ENCODE measurements at regions not wholly inside any gene's neighbourhood (a gene's known extent, or its start where the extent isn't known, plus 50 kb on each side); places are given as distances from the start of the nearest gene placed in this dataset.
A peak's percentile ranks its signal among the peaks of the same experiment; 100 is the strongest.

GRCh38 chr16:59188029-59188428 is 453.9 kb upstream of the GOT2 start:
- no peak overlapping the region for H3K4me2 ChIP-seq (ENCODE audit: low read length)
- no peak overlapping the region for H2AFZ ChIP-seq (ENCODE audit: low read depth, low read length)
- H3K79me2 ChIP-seq (replicated peaks; ENCODE audit: insufficient read depth, low read length) = no peaks in the 10 kb centered on the region
- H3K9me3 ChIP-seq (ENCODE audit: low read length) = no peaks in the 10 kb centered on the region
- TF ChIP-seq CTCF (IDR thresholded peaks at IDR 0.05; ENCODE audit: poor library complexity, severe bottlenecking) (no peak), SMC3 (conservative IDR thresholded peaks at IDR 0.05; ENCODE audit: poor library complexity) (no peak), EZH2 (IDR thresholded peaks at IDR 0.05; ENCODE audit: borderline replicate concordance, insufficient read depth, low read length, poor library complexity, severe bottlenecking) (no peak), REST (IDR thresholded peaks at IDR 0.05; ENCODE audit: borderline replicate concordance) (no peak), POLR2AphosphoS5 (IDR thresholded peaks at IDR 0.05) (no peak), TAF1 (IDR thresholded peaks at IDR 0.05; ENCODE audit: low read depth) (no peak), RAD21 (conservative IDR thresholded peaks at IDR 0.05) (no peak), EP300 (conservative IDR thresholded peaks at IDR 0.05; ENCODE audit: poor library complexity, severe bottlenecking) (no peak), MXI1 (conservative IDR thresholded peaks at IDR 0.05; ENCODE audit: poor library complexity, severe bottlenecking) (no peak)
- H3K9me2 ChIP-seq (ENCODE audit: insufficient read depth, low read length) = no peaks in the 10 kb centered on the region
- H3F3A ChIP-seq (ENCODE audit: insufficient read depth, low read length, poor library complexity, severe bottlenecking) = no peaks in the 10 kb centered on the region
- H4K20me1 ChIP-seq (ENCODE audit: insufficient read depth) = no peaks in the 10 kb centered on the region
- no peaks in the 10 kb centered on the region for H3K27me3 ChIP-seq (ENCODE audit: insufficient read depth, low read depth, low read length)
- H3K9ac ChIP-seq (ENCODE audit: low read length) = no peak overlapping the region
- H3K27ac ChIP-seq (ENCODE audit: low read length) = peak overlapping the region; percentile 4
- H3K4me3 ChIP-seq (ENCODE audit: low read length) = no peak overlapping the region
- H3K36me3 ChIP-seq (ENCODE audit: insufficient read depth, low read length) = no peaks in the 10 kb centered on the region

DNA sequence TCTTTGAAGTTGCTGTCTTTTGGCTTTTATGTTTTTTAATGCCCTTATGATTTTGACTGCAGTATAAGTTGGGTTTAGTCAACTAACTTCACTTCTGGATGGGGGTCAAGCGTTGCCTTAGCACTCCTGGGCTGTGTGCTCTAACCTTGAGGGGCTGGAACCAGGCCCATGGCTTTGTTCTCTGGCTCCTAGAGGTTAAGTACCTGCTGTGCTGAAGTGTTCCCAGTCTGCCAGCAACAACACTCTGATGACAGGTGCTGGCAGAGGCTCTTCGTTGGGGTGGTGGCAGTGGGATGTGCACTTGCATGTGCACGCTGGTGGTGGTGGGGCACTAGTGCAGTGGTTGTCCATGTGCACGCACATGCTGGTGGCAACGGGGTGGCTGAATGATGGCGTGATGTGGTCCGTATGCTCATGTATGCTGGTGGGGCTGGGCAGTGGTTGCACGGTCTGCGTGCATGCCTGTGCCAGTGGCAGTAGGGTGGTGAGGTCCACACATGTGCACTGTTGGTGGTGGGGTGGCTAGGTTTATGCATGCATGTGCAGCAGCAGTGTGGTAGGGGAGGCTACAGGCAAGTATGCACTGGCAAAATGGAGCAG is 447.8 kb upstream of the GOT2 start:
- no peaks in the 10 kb centered on the region for H3K79me2 ChIP-seq (replicated peaks; ENCODE audit: insufficient read depth, low read length)
- H3K36me3 ChIP-seq (ENCODE audit: insufficient read depth, low read length) = no peaks in the 10 kb centered on the region
- H4K20me1 ChIP-seq (ENCODE audit: insufficient read depth) = no peaks in the 10 kb centered on the region
- no peak overlapping the region for H3K4me3 ChIP-seq (ENCODE audit: low read length)
- TF ChIP-seq CTCF (IDR thresholded peaks at IDR 0.05; ENCODE audit: poor library complexity, severe bottlenecking) = no peak
- no peak for TF ChIP-seq SMC3 (conservative IDR thresholded peaks at IDR 0.05; ENCODE audit: poor library complexity)
- no peak for TF ChIP-seq TAF1 (IDR thresholded peaks at IDR 0.05; ENCODE audit: low read depth)
- TF ChIP-seq RAD21 (conservative IDR thresholded peaks at IDR 0.05) = no peak
- TF ChIP-seq EZH2 (IDR thresholded peaks at IDR 0.05; ENCODE audit: borderline replicate concordance, insufficient read depth, low read length, poor library complexity, severe bottlenecking) = no peak
- no peak for TF ChIP-seq REST (IDR thresholded peaks at IDR 0.05; ENCODE audit: borderline replicate concordance)
- TF ChIP-seq EP300 (conservative IDR thresholded peaks at IDR 0.05; ENCODE audit: poor library complexity, severe bottlenecking) = no peak
- no peak overlapping the region for H3K9ac ChIP-seq (ENCODE audit: low read length)
- H3K9me2 ChIP-seq (ENCODE audit: insufficient read depth, low read length) = no peaks in the 10 kb centered on the region
- H3K9me3 ChIP-seq (ENCODE audit: low read length) = no peaks in the 10 kb centered on the region
- H2AFZ ChIP-seq (ENCODE audit: low read depth, low read length) = no peak overlapping the region
- H3K4me2 ChIP-seq (ENCODE audit: low read length) = no peak overlapping the region
- no peak overlapping the region for H3K27ac ChIP-seq (ENCODE audit: low read length)
- no peaks in the 10 kb centered on the region for H3K27me3 ChIP-seq (ENCODE audit: insufficient read depth, low read depth, low read length)
- no peaks in the 10 kb centered on the region for H3F3A ChIP-seq (ENCODE audit: insufficient read depth, low read length, poor library complexity, severe bottlenecking)

Measured in neural cell (in vitro differentiated cells).